Smooth muscle cell (in vitro differentiated cells): ENCODE measurements at regions not wholly inside any gene's neighbourhood (a gene's known extent, or its start where the extent isn't known, plus 50 kb on each side); places are given as distances from the start of the nearest gene placed in this dataset.

ENCODE experiments used
- DNase-seq: peaks from one replicate; lab custom pipeline; 2025; ENCODE audit not compliant: unreplicated experiment; lab: John Stamatoyannopoulos, UW
- H2AFZ ChIP-seq: fragments of 200-600 bp; sonication (generic); 2 replicates; pipeline ENCODE4 v1.6.0; 2016; ENCODE audit warnings: antibody characterized with exemption, low read depth, mild to moderate bottlenecking
- H3F3A ChIP-seq: fragments of 200-600 bp; sonication (generic); 2 replicates; pipeline ENCODE4 v1.6.0; 2017; ENCODE audit warnings: antibody characterized with exemption, low read depth
- H3K27ac ChIP-seq: fragments of 200-600 bp; sonication (generic); 2 replicates; pipeline ENCODE4 v1.5.1; 2016; ENCODE audit warnings: low read depth, mild to moderate bottlenecking
- H3K27me3 ChIP-seq: fragments of 200-600 bp; sonication (generic); 2 replicates; pipeline ENCODE4 v1.6.1; 2016; ENCODE audit warnings: low read depth, mild to moderate bottlenecking
- H3K36me3 ChIP-seq: fragments of 200-600 bp; sonication (generic); 2 replicates; pipeline ENCODE4 v1.5.1; 2016; ENCODE audit warnings: low read depth
- H3K4me1 ChIP-seq: fragments of 200-600 bp; sonication (generic); 2 replicates; pipeline ENCODE4 v1.5.1; 2016; ENCODE audit warnings: low read depth
- H3K4me2 ChIP-seq: fragments of 200-600 bp; sonication (generic); 2 replicates; pipeline ENCODE4 v1.6.0; 2016; ENCODE audit warnings: mild to moderate bottlenecking
- H3K4me3 ChIP-seq: fragments of 200-600 bp; sonication (generic); 2 replicates; pipeline ENCODE4 v1.5.1; 2016; ENCODE audit warnings: mild to moderate bottlenecking
- H3K79me2 ChIP-seq: fragments of 200-600 bp; sonication (generic); 2 replicates; pipeline ENCODE4 v1.6.0; 2016; ENCODE audit warnings: low read depth, mild to moderate bottlenecking
- H3K9ac ChIP-seq: fragments of 200-600 bp; sonication (generic); 2 replicates; pipeline ENCODE4 v1.6.0; 2016; ENCODE audit warnings: low read depth
- H3K9me3 ChIP-seq: fragments of 200-600 bp; sonication (generic); replicated peaks from 2 replicates; pipeline ENCODE4 v1.5.1; 2016; ENCODE audit warnings: low read depth
- H4K20me1 ChIP-seq: fragments of 200-600 bp; sonication (generic); 2 replicates; pipeline ENCODE4 v1.6.0; 2016; ENCODE audit warnings: low read depth
- WGBS: methylation state at CpG from one replicate; pipeline ENCODE4 v1.1.7; 2016; ENCODE audit warnings: low lambda C conversion rate; 5-methylcytosine and 5-hydroxymethylcytosine counted together
- TF ChIP-seq, protein P1 (sequence below): fragments of 200-600 bp; sonication (generic); IDR thresholded peaks from 2 replicates; pipeline ENCODE4 v1.5.1; 2017; ENCODE audit warnings: borderline replicate concordance, mild to moderate bottlenecking, antibody characterized with exemption; ENCODE audit not compliant: insufficient read depth, poor library complexity, severe bottlenecking

DNA sequence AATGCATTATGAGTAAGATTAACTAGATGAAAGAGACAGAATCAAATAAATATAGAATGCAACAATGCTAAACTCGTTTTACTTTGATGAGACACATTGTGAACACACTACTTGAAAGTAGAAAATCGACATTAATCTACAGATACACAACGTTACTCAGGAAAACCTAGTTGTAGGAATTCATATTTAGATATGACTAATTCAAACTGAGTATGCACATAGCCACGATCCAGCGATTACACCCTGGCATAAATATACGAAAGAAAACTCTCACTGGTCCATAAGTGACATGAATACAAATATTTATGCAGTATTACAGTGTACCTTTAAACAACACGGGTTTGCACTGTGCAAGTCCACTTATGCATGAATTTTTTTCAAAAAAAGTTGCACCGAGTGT is 485.6 kb downstream of the TMX3 start:
- Histone ChIP-seq H3K79me2 (no peaks in the 10 kb centered on the region), H3K27ac (no peak overlapping the region), H3K27me3 (no peaks in the 10 kb centered on the region), H3K4me2 (no peak overlapping the region), H3K4me1 (no peaks in the 10 kb centered on the region), H3K4me3 (no peak overlapping the region), H3K9ac (no peak overlapping the region), H4K20me1 (no peaks in the 10 kb centered on the region), H3K9me3 (no peaks in the 10 kb centered on the region), H3F3A (no peaks in the 10 kb centered on the region), H2AFZ (no peak overlapping the region), H3K36me3 (no peaks in the 10 kb centered on the region)
- no peak for DNase-seq
- TF ChIP-seq, protein P1, sequence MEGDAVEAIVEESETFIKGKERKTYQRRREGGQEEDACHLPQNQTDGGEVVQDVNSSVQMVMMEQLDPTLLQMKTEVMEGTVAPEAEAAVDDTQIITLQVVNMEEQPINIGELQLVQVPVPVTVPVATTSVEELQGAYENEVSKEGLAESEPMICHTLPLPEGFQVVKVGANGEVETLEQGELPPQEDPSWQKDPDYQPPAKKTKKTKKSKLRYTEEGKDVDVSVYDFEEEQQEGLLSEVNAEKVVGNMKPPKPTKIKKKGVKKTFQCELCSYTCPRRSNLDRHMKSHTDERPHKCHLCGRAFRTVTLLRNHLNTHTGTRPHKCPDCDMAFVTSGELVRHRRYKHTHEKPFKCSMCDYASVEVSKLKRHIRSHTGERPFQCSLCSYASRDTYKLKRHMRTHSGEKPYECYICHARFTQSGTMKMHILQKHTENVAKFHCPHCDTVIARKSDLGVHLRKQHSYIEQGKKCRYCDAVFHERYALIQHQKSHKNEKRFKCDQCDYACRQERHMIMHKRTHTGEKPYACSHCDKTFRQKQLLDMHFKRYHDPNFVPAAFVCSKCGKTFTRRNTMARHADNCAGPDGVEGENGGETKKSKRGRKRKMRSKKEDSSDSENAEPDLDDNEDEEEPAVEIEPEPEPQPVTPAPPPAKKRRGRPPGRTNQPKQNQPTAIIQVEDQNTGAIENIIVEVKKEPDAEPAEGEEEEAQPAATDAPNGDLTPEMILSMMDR = no peak
- 92% methylated on average over 8 of the region's 8 CpGs for WGBS

GRCh38 chr18:68221111-68221724 is 493.7 kb downstream of the TMX3 start:
- Histone ChIP-seq H3K27me3 (no peaks in the 10 kb centered on the region), H4K20me1 (no peaks in the 10 kb centered on the region), H3K9me3 (no peaks in the 10 kb centered on the region), H3K27ac (peak overlapping the region; percentile 3), H3F3A (peaks cover 8% of the 10 kb centered on the region), H3K4me1 (peaks cover 6% of the 10 kb centered on the region), H3K4me3 (no peak overlapping the region), H3K79me2 (no peaks in the 10 kb centered on the region), H2AFZ (no peak overlapping the region), H3K4me2 (peak overlapping the region; percentile 11), H3K36me3 (no peaks in the 10 kb centered on the region), H3K9ac (no peak overlapping the region)
- 37% methylated on average over 1 of the region's 1 CpG for WGBS
- TF ChIP-seq, protein P1 = no peak
- no peak for DNase-seq

GRCh38 chr18:68220458-68220857 is 494.4 kb downstream of the TMX3 start:
- Histone ChIP-seq H3K79me2 (no peaks in the 10 kb centered on the region), H3K27ac (peak overlapping the region; percentile 53), H4K20me1 (no peaks in the 10 kb centered on the region), H3K9me3 (no peaks in the 10 kb centered on the region), H2AFZ (no peak overlapping the region), H3K9ac (no peak overlapping the region), H3F3A (peaks cover 8% of the 10 kb centered on the region), H3K27me3 (no peaks in the 10 kb centered on the region), H3K4me2 (peak overlapping the region; percentile 18), H3K4me1 (peaks cover 6% of the 10 kb centered on the region), H3K36me3 (no peaks in the 10 kb centered on the region), H3K4me3 (no peak overlapping the region)
- DNase-seq = no peak
- TF ChIP-seq, protein P1 = no peak
- 100% methylated on average over 2 of the region's 2 CpGs for WGBS

- peaks cover 6% of the 10 kb centered on the region for H3K4me1 ChIP-seq
- no peak for DNase-seq
- H4K20me1 ChIP-seq = no peaks in the 10 kb centered on the region
- no peak overlapping the region for H3K4me3 ChIP-seq
- H3K9ac ChIP-seq = no peak overlapping the region
- H3K27me3 ChIP-seq = no peaks in the 10 kb centered on the region
- peak overlapping the region; percentile 69 for H3K27ac ChIP-seq
- no peaks in the 10 kb centered on the region for H3K36me3 ChIP-seq
- no peak overlapping the region for H2AFZ ChIP-seq
- H3K9me3 ChIP-seq = no peaks in the 10 kb centered on the region
- no peak overlapping the region for H3K4me2 ChIP-seq
- no peaks in the 10 kb centered on the region for H3K79me2 ChIP-seq
- TF ChIP-seq, protein P1 = no peak
- H3F3A ChIP-seq = peaks cover 8% of the 10 kb centered on the region
These were observed 495.0 kb downstream of the TMX3 start for GRCh38 chr18:68219872-68220271.
